ENCODE measurements at regions not wholly inside any gene's neighbourhood (a gene's known extent, or its start where the extent isn't known, plus 50 kb on each side); places are given as distances from the start of the nearest gene placed in this dataset.

GRCh38 chr6:81307651-81308214, 444.7 kb downstream of the TENT5A start:
- 60 to 87% methylated on average over 4 of the region's 4 CpGs for WGBS, 2 donors (ENCODE audit: low coverage in 1 of 2)
- intact Hi-C loops (cut with DNase I; ENCODE audit: low total_unique reads), result no loop called here
- H3K4me1 ChIP-seq, result no peaks in the 10 kb centered on the region
- no peaks in the 10 kb centered on the region for H3K9me3 ChIP-seq
- DNase-seq, result no peak
- H3K27me3 ChIP-seq, result no peaks in the 10 kb centered on the region
- no peak overlapping the region for H3K4me3 ChIP-seq
- H3K27ac ChIP-seq, result no peak overlapping the region
- H3K36me3 ChIP-seq, result no peaks in the 10 kb centered on the region
- TF ChIP-seq EP300 (IDR thresholded peaks at IDR 0.05; ENCODE audit: low read depth), result no peak
- in situ Hi-C loops (cut with MboI; ENCODE audit: low pct_ligation_motif_present in 1 of 4, low pct_unique_long_range_greater_than_20kb in 1 of 4, low sequenced_read_pairs in 3 of 4), result no loop called here

- WGBS, 2 donors (ENCODE audit: low coverage in 1 of 2), result 48 to 94% methylated on average over 1 of the region's 1 CpG
- no peaks in the 10 kb centered on the region for H3K36me3 ChIP-seq
- H3K27ac ChIP-seq, result no peak overlapping the region
- H3K4me1 ChIP-seq, result no peaks in the 10 kb centered on the region
- TF ChIP-seq EP300 (IDR thresholded peaks at IDR 0.05; ENCODE audit: low read depth) (no peak), POLR2AphosphoS5 (IDR thresholded peaks at IDR 0.05) (no peak), POLR2A (IDR thresholded peaks at IDR 0.05) (no peak), CTCF (IDR thresholded peaks at IDR 0.05) (no peak)
- no peaks in the 10 kb centered on the region for H3K9me3 ChIP-seq
- no peak for DNase-seq
- H3K4me3 ChIP-seq, result no peak overlapping the region
- H3K27me3 ChIP-seq, result no peaks in the 10 kb centered on the region
- in situ Hi-C loops (cut with MboI; ENCODE audit: low pct_ligation_motif_present in 1 of 4, low pct_unique_long_range_greater_than_20kb in 1 of 4, low sequenced_read_pairs in 3 of 4) (no loop called here), intact Hi-C loops (cut with DNase I; ENCODE audit: low total_unique reads) (no loop called here)
Measured at GRCh38 chr6:81304466-81304865, 448.0 kb downstream of the TENT5A start.

GRCh38 chr6:81300961-81301360, 451.5 kb downstream of the TENT5A start:
- no peak for DNase-seq
- Histone ChIP-seq H3K4me3 (no peak overlapping the region), H3K27ac (no peak overlapping the region), H3K36me3 (no peaks in the 10 kb centered on the region), H3K4me1 (no peaks in the 10 kb centered on the region), H3K27me3 (no peaks in the 10 kb centered on the region), H3K9me3 (no peaks in the 10 kb centered on the region)
- WGBS, 2 donors (ENCODE audit: low coverage in 1 of 2), result 54 to 57% methylated on average over 1 of the region's 1 CpG
- in situ Hi-C loops (cut with MboI; ENCODE audit: low pct_ligation_motif_present in 1 of 4, low pct_unique_long_range_greater_than_20kb in 1 of 4, low sequenced_read_pairs in 3 of 4), result no loop called here
- no peak for TF ChIP-seq POLR2AphosphoS5 (IDR thresholded peaks at IDR 0.05)
- no peak for TF ChIP-seq EP300 (IDR thresholded peaks at IDR 0.05; ENCODE audit: low read depth)
- no peak for TF ChIP-seq POLR2A (IDR thresholded peaks at IDR 0.05)
- no peak for TF ChIP-seq CTCF (IDR thresholded peaks at IDR 0.05)
- intact Hi-C loops (cut with DNase I; ENCODE audit: low total_unique reads), result no loop called here

- Histone ChIP-seq H3K4me1 (no peaks in the 10 kb centered on the region), H3K9me3 (no peaks in the 10 kb centered on the region), H3K4me3 (no peak overlapping the region), H3K27me3 (no peaks in the 10 kb centered on the region), H3K27ac (no peak overlapping the region), H3K36me3 (no peaks in the 10 kb centered on the region)
- 84 to 91% methylated on average over 3 of the region's 3 CpGs for WGBS, 2 donors (ENCODE audit: low coverage in 1 of 2)
- in situ Hi-C loops (cut with MboI; ENCODE audit: low pct_ligation_motif_present in 1 of 4, low pct_unique_long_range_greater_than_20kb in 1 of 4, low sequenced_read_pairs in 3 of 4), result no loop called here
- intact Hi-C loops (cut with DNase I; ENCODE audit: low total_unique reads), result no loop called here
- TF ChIP-seq EP300 (IDR thresholded peaks at IDR 0.05; ENCODE audit: low read depth), result no peak
- TF ChIP-seq POLR2A (IDR thresholded peaks at IDR 0.05), result no peak
- TF ChIP-seq CTCF (IDR thresholded peaks at IDR 0.05), result no peak
- no peak for TF ChIP-seq POLR2AphosphoS5 (IDR thresholded peaks at IDR 0.05)
- DNase-seq, result no peak
Measured at GRCh38 chr6:81298751-81299150, 453.7 kb downstream of the TENT5A start.

- Histone ChIP-seq H3K4me3 (no peak overlapping the region), H3K36me3 (no peaks in the 10 kb centered on the region), H3K4me1 (no peaks in the 10 kb centered on the region), H3K9me3 (no peaks in the 10 kb centered on the region), H3K27ac (no peak overlapping the region), H3K27me3 (no peaks in the 10 kb centered on the region)
- TF ChIP-seq POLR2AphosphoS5 (IDR thresholded peaks at IDR 0.05), result no peak
- no peak for TF ChIP-seq EP300 (IDR thresholded peaks at IDR 0.05; ENCODE audit: low read depth)
- no peak for TF ChIP-seq CTCF (IDR thresholded peaks at IDR 0.05)
- no peak for TF ChIP-seq POLR2A (IDR thresholded peaks at IDR 0.05)
- intact Hi-C loops (cut with DNase I; ENCODE audit: low total_unique reads) (no loop called here), in situ Hi-C loops (cut with MboI; ENCODE audit: low pct_ligation_motif_present in 1 of 4, low pct_unique_long_range_greater_than_20kb in 1 of 4, low sequenced_read_pairs in 3 of 4) (no loop called here)
- DNase-seq, result no peak
Measured at GRCh38 chr6:81295310-81295709, 457.2 kb downstream of the TENT5A start.

All from transverse colon (tissue), 4 donors.